K562 (cell line): ENCODE measurements at regions not wholly inside any gene's neighbourhood (a gene's known extent, or its start where the extent isn't known, plus 50 kb on each side); places are given as distances from the start of the nearest gene placed in this dataset.

Source experiments
- ATAC-seq: fragments of 200-7000 bp; cut with Tn5 transposase; 3 replicates; pipeline ENCODE4 v1.9.1; 2020; ENCODE audit warnings: moderate library complexity
- BruUV-seq: library from RNA; stranded (reverse); fragments of 400-500 nt; replicated peaks from 2 replicates; lab custom pipeline; 2021; lab: Mats Ljungman, UMichigan
- CTCF ChIA-PET: fragments of 300-600 bp; formaldehyde crosslinking; extraction: SDS; loops from one replicate; lab custom pipeline; 2021; ENCODE audit warnings: low intra/inter-chr PET ratio; lab: Yijun Ruan, JAX
- POLR2A ChIA-PET: fragments of 300-600, 350-650 bp; sonication (Branson Sonifier 250); formaldehyde crosslinking; extraction: SDS; loops from one replicate; lab custom pipeline; 2021; ENCODE audit warnings: antibody characterized with exemption, inconsistent platforms; lab: Yijun Ruan, JAX
- DNase-seq, 4 experiments: peaks; one replicate each; pipeline versions ENCODE4 v3.0.0 to v3.0.0-alpha.2; 2011 to 2018; ENCODE audit warnings: low spot score in 3 of 4, mixed read lengths in 3 of 4; ENCODE audit errors: extremely low read depth in 1 of 4
- FAIRE-seq: peaks from 2 replicates; lab custom pipeline; 2011; peaks lifted over from hg19 to GRCh38; lab: Jason Lieb, UNC
- H2AFZ ChIP-seq: 2 replicates; pipeline ENCODE4 v1.6.0; 2011; ENCODE audit warnings: low read depth, low read length, control low read depth, inconsistent platforms
- H3K27ac ChIP-seq: fragments of 200-600 bp; 3 replicates; pipeline ENCODE4 v1.8.0; 2011; ENCODE audit warnings: low read depth, mild to moderate bottlenecking, control low read depth, inconsistent platforms, low read length, moderate library complexity, mixed read lengths; ENCODE audit errors: extremely low read depth
- H3K27me3 ChIP-seq, 2 experiments: fragments of 300-600 bp in 1 of 2; 2 replicates in 1 of 2; 3 replicates in 1 of 2; pipeline versions ENCODE4 v1.6.0 to v1.8.0; 2011; ENCODE audit warnings: inconsistent platforms in 2 of 2, low read length in 2 of 2, mild to moderate bottlenecking in 1 of 2, mixed read lengths in 1 of 2, moderate library complexity in 1 of 2; ENCODE audit not compliant: control insufficient read depth in 2 of 2, insufficient read depth in 2 of 2
- H3K36me3 ChIP-seq: fragments of 300-600 bp; 3 replicates; pipeline ENCODE4 v1.8.0; 2011; ENCODE audit warnings: mild to moderate bottlenecking, low read length, inconsistent platforms; ENCODE audit not compliant: control insufficient read depth, insufficient read depth
- H3K4me1 ChIP-seq, 2 experiments: fragments of 200-600 bp in 1 of 2; replicated peaks in 1 of 2; 2 replicates in 1 of 2; 3 replicates in 1 of 2; pipeline versions ENCODE4 v1.5.1 to v1.8.0; 2011; ENCODE audit warnings: inconsistent platforms in 2 of 2, low read length in 2 of 2, mild to moderate bottlenecking in 1 of 2, mixed read lengths in 1 of 2, moderate library complexity in 1 of 2; ENCODE audit not compliant: control insufficient read depth in 2 of 2, insufficient read depth in 2 of 2
- H3K4me2 ChIP-seq: 2 replicates; pipeline ENCODE4 v1.6.1; 2011; ENCODE audit warnings: low read length, control low read depth, inconsistent platforms, mixed read lengths; ENCODE audit not compliant: insufficient read depth
- H3K4me3 ChIP-seq: fragments of 200-600 bp; sonication (generic), shearing (Covaris generic); 2 replicates; pipeline ENCODE4 v1.5.1; 2016; ENCODE audit warnings: control low read depth, inconsistent platforms
- H3K79me2 ChIP-seq: fragments of 200-600 bp; 3 replicates; pipeline ENCODE4 v1.8.0; 2011; ENCODE audit warnings: low read length, inconsistent platforms; ENCODE audit not compliant: control insufficient read depth, insufficient read depth
- H3K9ac ChIP-seq, 2 experiments: 2 replicates each; pipeline versions ENCODE4 v1.6.0 to v1.6.1; 2011; ENCODE audit warnings: low read depth in 2 of 2, low read length in 2 of 2, control low read depth in 1 of 2, inconsistent platforms in 1 of 2, mild to moderate bottlenecking in 1 of 2, mixed read lengths in 1 of 2; ENCODE audit not compliant: insufficient read depth in 1 of 2
- H3K9me1 ChIP-seq: one replicate; pipeline ENCODE4 v1.6.0; 2011; ENCODE audit warnings: inconsistent platforms, mild to moderate bottlenecking, low read length, moderate library complexity; ENCODE audit not compliant: control insufficient read depth, insufficient read depth
- H3K9me3 ChIP-seq: replicated peaks from 2 replicates; pipeline ENCODE4 v1.5.1; 2011; ENCODE audit warnings: low read depth, low read length, inconsistent platforms; ENCODE audit not compliant: control insufficient read depth, insufficient read depth
- H4K20me1 ChIP-seq: replicated peaks from 2 replicates; pipeline ENCODE4 v1.6.1; 2011; ENCODE audit warnings: low read length, inconsistent platforms, mixed read lengths; ENCODE audit not compliant: control insufficient read depth, insufficient read depth
- JUN ChIP-seq, 2 experiments: sonication (generic) in 1 of 2; formaldehyde crosslinking in 1 of 2; IDR thresholded peaks; 2 replicates each; pipeline versions ENCODE4 v1.6.1 to v1.8.0; 2012 to 2022; ENCODE audit warnings: borderline replicate concordance in 2 of 2, mild to moderate bottlenecking in 2 of 2, improper control_type of control experiment in 1 of 2, low read depth in 1 of 2, low read length in 1 of 2, missing genetic modification reagents in 1 of 2
- KHSRP ChIP-seq: fragments of 450-650 bp; IDR thresholded peaks from 2 replicates; pipeline ENCODE4 v1.6.1; 2017
- PRDM10 ChIP-seq: fragments of 450-650 bp; IDR thresholded peaks from 2 replicates; pipeline ENCODE4 v1.6.1; 2018; ENCODE audit not compliant: partially characterized antibody
- TCF7 ChIP-seq: sonication (generic); IDR thresholded peaks from 2 replicates; pipeline ENCODE4 v1.6.1; 2016; ENCODE audit warnings: antibody characterized with exemption, borderline replicate concordance
- WGBS: fragments of 100-300 bp; shearing (Covaris generic); methylation state at CpG from one replicate; pipeline ENCODE4 v1.1.6; 2016; ENCODE audit warnings: low coverage, mixed read lengths; ENCODE audit not compliant: insufficient coverage; ENCODE audit errors: missing lambda C conversion rate; 5-methylcytosine and 5-hydroxymethylcytosine counted together
- in situ Hi-C: fragments of 300-500 bp; cut with MboI; formaldehyde crosslinking; loops from 4 replicates; pipeline ENCODE4 v1.15.0; 2018; ENCODE audit warnings: inconsistent platforms, mixed read lengths
- intact Hi-C: fragments of 100-400 bp; cut with micrococcal nuclease; formaldehyde crosslinking; loops from 2 replicates; pipeline ENCODE4 v1.14.2; 2022

DNA sequence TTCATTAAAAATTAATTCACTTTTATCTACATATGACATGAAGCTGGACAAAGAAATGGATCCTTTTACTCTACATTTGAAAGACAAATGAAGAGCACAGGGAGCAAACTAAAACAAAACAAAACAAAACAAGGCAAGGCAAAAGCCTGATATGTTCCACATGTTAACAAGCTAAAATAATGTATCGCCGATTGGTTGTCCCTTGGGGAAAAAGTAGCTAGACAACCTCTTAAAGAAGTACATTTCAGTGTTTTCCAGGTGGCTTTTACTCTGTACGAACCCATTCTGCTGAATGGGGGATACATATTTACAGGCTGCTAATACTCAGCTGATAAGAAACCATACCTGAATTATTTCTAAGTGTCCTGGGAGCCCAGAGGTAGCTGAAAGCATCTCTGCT is 493.0 kb upstream of the TBL1XR1 start:
- no peak for ATAC-seq
- no peak for DNase-seq
- no peak overlapping the region for H3K4me3 ChIP-seq
- FAIRE-seq: no peak
- intact Hi-C loops: no loop called here
- POLR2A ChIA-PET: no interaction called here
- CTCF ChIA-PET: no interaction called here
- TF ChIP-seq KHSRP: no peak
- no peak for TF ChIP-seq JUN (IDR thresholded peaks at IDR 0.05; ENCODE audit: borderline replicate concordance, low read depth, low read length)
- no peak for TF ChIP-seq JUN (CRISPR knock-in tag; IDR thresholded peaks at IDR 0.05; ENCODE audit: borderline replicate concordance)
- no peak for TF ChIP-seq TCF7
- no peak for TF ChIP-seq PRDM10
- TF ChIP-seq, all 486 proteins: peak for 0
- Histone ChIP-seq H2AFZ (no peak overlapping the region), H3K9ac (no peak overlapping the region), H3K79me2 (no peaks in the 10 kb centered on the region), H3K9me1 (no peaks in the 10 kb centered on the region), H3K9me3 (no peaks in the 10 kb centered on the region), H3K27ac (no peak overlapping the region), H4K20me1 (no peaks in the 10 kb centered on the region), H3K27me3 (no peaks in the 10 kb centered on the region), H3K36me3 (no peaks in the 10 kb centered on the region), H3K4me2 (no peak overlapping the region), H3K4me1 (no peaks in the 10 kb centered on the region; a peak in 1 of 5 replicates)
- in situ Hi-C loops: no loop called here
- no TSS peak for BruUV-seq
- WGBS: 21% methylated on average over 3 of the region's 3 CpGs
